Motor neuron (in vitro differentiated cells): ENCODE measurements at regions not wholly inside any gene's neighbourhood (a gene's known extent, or its start where the extent isn't known, plus 50 kb on each side); places are given as distances from the start of the nearest gene placed in this dataset.
"Not testable (repeated sequence)": the region's sequence is repeated elsewhere in the genome, so short reads cannot be mapped to it uniquely, and the experiment has no call there.

Source experiments
- ATAC-seq, 8 experiments: fragments of 200-7000 bp; cut with Tn5 transposase; replicated peaks in 6 of 8; 2 replicates each; pipeline ENCODE4 v1.8.0; 2021; ENCODE audit warnings: mild to moderate bottlenecking in 8 of 8, moderate library complexity in 8 of 8
- H3K27ac ChIP-seq, 2 donors: fragments of 250-450 bp; sonication (Bioruptor Pico); 2 replicates each; pipeline ENCODE4 v1.9.0; 2021; ENCODE audit warnings: antibody characterized with exemption in 2 of 2, mild to moderate bottlenecking in 2 of 2, moderate library complexity in 1 of 2
- H3K4me1 ChIP-seq, 2 donors: fragments of 250-450 bp; sonication (Bioruptor Pico); replicated peaks in 1 of 2; 2 replicates each; pipeline ENCODE4 v1.6.1; 2021; ENCODE audit warnings: antibody characterized with exemption in 2 of 2, mild to moderate bottlenecking in 2 of 2, moderate library complexity in 1 of 2
- H3K4me3 ChIP-seq, 5 donors: fragments of 250-450 bp; sonication (Bioruptor Pico); 2 replicates each; pipeline ENCODE4 v1.9.0; 2021; ENCODE audit warnings: antibody characterized with exemption in 5 of 5, mild to moderate bottlenecking in 5 of 5, moderate library complexity in 4 of 5
- WGBS, 10 experiments: fragments of 450-650 bp; shearing (Covaris generic); methylation state at CpG; one replicate each; pipeline ENCODE4 v1.0.0; 2022; 5-methylcytosine and 5-hydroxymethylcytosine counted together
- in situ Hi-C, 9 experiments: fragments of 400-800 bp; cut with MboI; loops; one replicate each; pipeline ENCODE4 v1.15.0; 2021; ENCODE audit warnings: low sequenced_read_pairs in 9 of 9, low pct_unique_long_range_greater_than_20kb in 2 of 9; ENCODE audit not compliant: unreplicated experiment in 9 of 9

DNA sequence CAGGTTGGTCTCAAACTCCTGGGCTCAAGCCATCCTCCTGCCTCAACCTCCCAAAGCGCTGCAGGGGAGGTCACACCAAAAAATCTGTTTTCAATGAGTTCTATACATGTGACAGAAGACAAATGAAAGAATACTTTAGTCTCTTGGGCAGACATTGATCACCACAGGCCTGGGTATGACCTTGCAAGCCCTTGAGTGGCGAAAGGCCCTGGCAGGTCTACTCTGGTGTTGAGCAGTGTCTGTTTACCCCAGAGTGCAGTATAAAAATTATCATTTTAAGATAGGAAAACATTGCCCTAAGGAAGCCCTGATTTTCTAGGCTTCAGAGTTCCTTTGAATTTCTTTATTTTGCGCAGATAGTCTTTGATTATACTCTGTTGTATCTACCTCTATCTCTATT lies 61.6 kb upstream of the GBE1 start:
- ATAC-seq = no peak
- no peak overlapping the region for H3K27ac ChIP-seq
- peaks cover 0 to 8% of the 10 kb centered on the region in 2 donors for H3K4me1 ChIP-seq
- 60 to 100% (median 100%) methylated on average over 1 to 3 of the region's 3 CpGs; no CpG with 5 or more reads in 2 of the 10 experiments for WGBS, 10 experiments
- no peak overlapping the region for H3K4me3 ChIP-seq
- in situ Hi-C loops = no loop called here

DNA sequence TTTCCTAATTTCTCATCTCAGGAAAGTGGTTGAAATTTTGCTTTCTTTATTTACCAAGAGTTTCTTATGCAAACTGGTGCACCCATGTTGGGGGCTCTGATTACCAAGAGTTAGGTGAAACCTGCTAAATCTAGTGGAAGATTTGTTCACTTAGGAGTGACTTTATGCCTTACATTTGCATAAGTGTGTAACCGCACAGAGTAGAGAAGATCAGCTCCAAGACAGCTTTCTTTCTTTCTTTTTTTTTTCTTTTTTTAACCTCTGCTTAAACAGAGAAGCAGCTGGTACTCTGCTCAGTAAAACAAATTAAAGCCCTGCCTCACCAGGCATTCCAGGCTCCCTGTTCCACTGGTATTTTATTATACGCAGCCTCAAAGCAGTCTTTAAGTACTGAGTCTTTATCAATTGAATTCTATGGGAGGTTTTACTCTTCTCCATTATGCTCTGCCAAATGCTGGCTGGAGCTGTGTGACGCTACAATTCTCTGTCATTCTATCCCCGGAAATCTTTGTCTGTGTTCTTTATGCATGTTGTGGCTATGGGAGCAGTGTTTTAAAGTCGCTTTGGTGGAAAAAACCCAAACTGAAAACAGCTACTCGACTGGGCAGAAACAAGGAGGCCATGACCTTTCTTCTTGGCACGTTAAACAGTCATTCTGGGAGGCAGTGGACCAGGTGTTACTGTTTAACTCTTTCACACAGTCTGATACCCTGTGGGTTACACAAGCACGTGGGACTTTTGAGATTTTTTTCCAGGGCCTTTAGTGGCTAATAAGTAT lies 55.2 kb upstream of the GBE1 start:
- Histone ChIP-seq H3K4me1 (peaks cover 6 to 8% of the 10 kb centered on the region in 2 donors), H3K4me3 (no peak overlapping the region), H3K27ac (peak overlapping the region in 1 of 2 donors; percentile 25)
- 0 to 39% (median 10%) methylated on average over 1 to 8 of the region's 8 CpGs; no CpG with 5 or more reads in 1 of the 10 experiments for WGBS, 10 experiments
- peak in 7 of 8 experiments; percentile 32 to 97 (median 83) for ATAC-seq
- in situ Hi-C loops = no loop called here

DNA sequence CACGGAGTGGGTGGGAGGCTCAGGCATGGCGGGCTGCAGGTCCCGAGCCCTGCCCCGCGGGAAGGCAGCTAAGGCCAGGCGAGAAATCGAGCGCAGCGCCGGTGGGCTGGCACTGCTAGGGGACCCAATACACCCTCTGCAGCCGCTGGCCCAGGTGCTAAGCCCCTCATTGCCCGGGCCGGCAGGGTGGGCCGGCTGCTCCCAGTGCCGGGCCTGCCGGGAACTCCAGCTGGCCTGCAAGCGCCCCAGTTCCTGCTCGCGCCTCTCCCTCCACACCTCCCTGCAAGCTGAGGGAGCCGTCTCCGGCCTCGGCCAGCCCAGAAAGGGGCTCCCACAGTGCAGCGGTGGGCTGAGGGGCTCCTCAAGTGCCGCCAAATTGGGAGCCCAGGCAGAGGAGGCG lies 50.7 kb upstream of the GBE1 start:
- H3K4me3 ChIP-seq, H3K27ac ChIP-seq, in situ Hi-C loops, ATAC-seq: not testable (repeated sequence)
- 50 to 100% methylated on average over 1 to 2 of the region's 25 CpGs; no CpG with 5 or more reads in 8 of the 10 experiments for WGBS, 10 experiments
- H3K4me1 ChIP-seq = peaks cover 7 to 15% of the 10 kb centered on the region in 2 donors
